ENCODE measurements at regions not wholly inside any gene's neighbourhood (a gene's known extent, or its start where the extent isn't known, plus 50 kb on each side); places are given as distances from the start of the nearest gene placed in this dataset.

DNA sequence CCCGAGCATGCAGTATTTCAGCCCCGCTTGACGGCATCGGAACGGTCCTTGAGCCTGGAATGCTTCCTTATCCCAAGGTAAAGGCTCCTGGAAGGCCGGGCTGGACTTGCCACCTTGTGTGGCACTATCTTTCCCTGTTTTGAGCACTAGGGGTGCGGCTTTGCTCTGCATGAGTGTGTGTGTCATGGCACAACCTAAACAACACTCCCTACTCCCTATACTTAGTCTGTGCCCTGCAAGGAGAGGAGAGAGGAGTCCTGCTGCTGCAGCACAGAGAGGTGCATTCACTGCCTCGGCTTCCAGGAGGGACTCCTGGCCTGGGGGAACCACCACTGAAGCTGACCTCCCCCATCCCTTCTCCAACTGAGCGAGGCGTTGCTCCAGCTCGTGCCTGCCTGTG, 60.4 kb upstream of the BACE2 start:
- no peak for TF ChIP-seq CTBP1 (IDR thresholded peaks at IDR 0.05; ENCODE audit: borderline replicate concordance)
- TF ChIP-seq L3MBTL2 (conservative IDR thresholded peaks at IDR 0.05), result no peak
- TF ChIP-seq FOXK2 (IDR thresholded peaks at IDR 0.05), result no peak
- DNase-seq (ENCODE audit: extremely low spot score), result no peak
- CTCF ChIA-PET, result no interaction called here
- POLR2A ChIA-PET, result no interaction called here

DNA sequence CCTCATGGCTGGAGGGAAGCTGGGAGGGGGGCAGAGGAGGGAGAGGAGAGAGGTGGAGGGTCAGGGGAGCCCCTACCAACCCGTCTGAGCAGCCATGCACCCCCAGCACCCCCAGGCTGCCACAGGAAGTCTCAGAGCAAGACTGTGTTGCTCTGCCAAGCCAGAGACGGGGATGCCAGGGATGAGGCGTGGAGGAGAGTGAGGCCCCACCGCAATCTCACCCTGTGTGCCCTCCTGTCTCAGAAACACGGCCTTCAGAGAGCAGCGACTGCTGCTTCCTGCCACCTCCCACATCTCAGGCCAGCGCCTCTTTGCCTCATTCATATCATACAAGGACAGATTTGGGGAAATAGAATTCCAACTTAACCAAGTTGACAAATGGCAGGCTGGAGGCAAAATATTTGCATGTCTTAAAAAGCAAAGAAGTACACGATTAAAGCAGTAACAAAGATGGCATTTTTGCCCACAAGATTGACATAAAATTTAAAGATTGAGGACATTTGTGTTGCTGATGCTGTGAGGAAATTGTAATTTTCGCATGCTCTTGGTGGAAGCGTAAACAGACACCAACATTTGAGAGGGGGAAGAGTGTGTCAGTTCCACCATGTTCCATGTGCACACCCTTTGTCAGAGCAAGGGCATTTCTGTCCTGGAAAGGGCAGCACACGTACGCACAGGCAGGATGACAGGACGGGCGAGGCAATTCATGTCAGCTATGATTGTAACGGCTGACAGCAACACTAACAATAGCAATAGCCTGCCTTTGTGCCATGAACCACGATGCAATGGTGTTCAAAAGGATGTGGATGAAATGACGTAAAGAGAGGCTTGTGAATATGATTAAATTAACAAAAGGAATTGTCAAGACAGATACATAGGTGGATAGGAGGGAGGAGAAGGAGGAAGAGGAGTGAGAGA, 59.0 kb upstream of the BACE2 start:
- POLR2A ChIA-PET, result no interaction called here
- CTCF ChIA-PET, result interaction anchor here (0.5 kb wide), 1 partner anchor 1370 kb away, joined by 3 read pairs; no protein-coding TSS in a partner anchor
- no peak for TF ChIP-seq ARNT (IDR thresholded peaks at IDR 0.05)
- no peak for TF ChIP-seq ELF4 (IDR thresholded peaks at IDR 0.05)
- no peak for TF ChIP-seq ZNF384 (IDR thresholded peaks at IDR 0.05)
- TF ChIP-seq HDGF (IDR thresholded peaks at IDR 0.05; ENCODE audit: borderline replicate concordance), result no peak
- TF ChIP-seq, protein P1, sequence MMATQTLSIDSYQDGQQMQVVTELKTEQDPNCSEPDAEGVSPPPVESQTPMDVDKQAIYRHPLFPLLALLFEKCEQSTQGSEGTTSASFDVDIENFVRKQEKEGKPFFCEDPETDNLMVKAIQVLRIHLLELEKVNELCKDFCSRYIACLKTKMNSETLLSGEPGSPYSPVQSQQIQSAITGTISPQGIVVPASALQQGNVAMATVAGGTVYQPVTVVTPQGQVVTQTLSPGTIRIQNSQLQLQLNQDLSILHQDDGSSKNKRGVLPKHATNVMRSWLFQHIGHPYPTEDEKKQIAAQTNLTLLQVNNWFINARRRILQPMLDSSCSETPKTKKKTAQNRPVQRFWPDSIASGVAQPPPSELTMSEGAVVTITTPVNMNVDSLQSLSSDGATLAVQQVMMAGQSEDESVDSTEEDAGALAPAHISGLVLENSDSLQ (IDR thresholded peaks at IDR 0.05), result no peak
- DNase-seq (ENCODE audit: extremely low spot score), result no peak

DNA sequence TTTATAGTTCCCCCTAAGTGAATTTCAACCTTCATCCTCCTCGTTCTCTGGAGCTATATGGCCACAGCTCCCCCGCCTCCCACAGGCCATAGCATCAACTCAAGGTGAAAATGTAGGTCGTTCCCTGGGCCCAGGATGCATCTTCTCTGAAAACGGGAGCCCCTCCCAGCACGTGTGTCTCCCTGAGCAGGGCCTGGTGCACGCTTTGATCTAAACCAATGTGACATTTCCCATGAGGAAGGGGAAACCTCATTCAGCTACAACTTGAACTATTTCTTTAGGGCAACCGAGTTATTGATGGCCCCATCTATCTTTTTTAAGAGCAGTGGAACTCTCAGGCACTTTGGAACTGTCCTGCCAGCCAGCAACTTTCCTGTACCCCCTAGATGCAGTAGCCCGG, 57.8 kb upstream of the BACE2 start:
- CTCF ChIA-PET, result no interaction called here
- POLR2A ChIA-PET, result no interaction called here
- TF ChIP-seq FOXK2 (IDR thresholded peaks at IDR 0.05) (no peak), TARDBP (IDR thresholded peaks at IDR 0.05) (no peak), ELF4 (IDR thresholded peaks at IDR 0.05) (no peak), ARNT (IDR thresholded peaks at IDR 0.05) (no peak), HDGF (IDR thresholded peaks at IDR 0.05; ENCODE audit: borderline replicate concordance) (no peak), NFRKB (IDR thresholded peaks at IDR 0.05) (no peak), FOXA1 (IDR thresholded peaks at IDR 0.05) (no peak), FOXM1 (IDR thresholded peaks at IDR 0.05; ENCODE audit: borderline replicate concordance) (no peak), CTBP1 (IDR thresholded peaks at IDR 0.05; ENCODE audit: borderline replicate concordance) (no peak), BHLHE40 (IDR thresholded peaks at IDR 0.05; ENCODE audit: borderline replicate concordance) (no peak)
- TF ChIP-seq, protein P1 (IDR thresholded peaks at IDR 0.05), result no peak
- no peak for DNase-seq (ENCODE audit: extremely low spot score)

DNA sequence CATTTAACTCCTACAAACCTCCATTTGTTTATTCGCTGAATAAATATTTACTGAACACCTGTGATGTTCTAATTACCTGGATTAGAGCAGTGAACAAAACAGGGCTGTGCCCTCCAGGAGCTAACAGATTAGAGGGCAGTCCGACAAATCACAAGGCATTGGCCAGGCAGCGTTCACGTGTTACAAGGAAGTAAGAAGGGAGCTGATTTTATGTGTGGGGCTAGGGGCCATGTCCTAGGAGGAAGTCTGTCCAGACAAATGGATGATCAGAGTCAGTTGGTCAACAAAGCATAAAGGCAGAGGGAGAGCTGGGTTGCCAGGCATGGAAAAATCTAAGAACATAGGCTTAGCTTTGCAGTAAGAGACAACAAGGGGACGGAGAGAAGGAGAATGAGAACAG, 57.3 kb upstream of the BACE2 start:
- no peak for TF ChIP-seq CTBP1 (IDR thresholded peaks at IDR 0.05; ENCODE audit: borderline replicate concordance)
- no peak for TF ChIP-seq TARDBP (IDR thresholded peaks at IDR 0.05)
- TF ChIP-seq LEF1 (IDR thresholded peaks at IDR 0.05; ENCODE audit: borderline replicate concordance), result no peak
- no peak for TF ChIP-seq FOXA1 (IDR thresholded peaks at IDR 0.05)
- TF ChIP-seq SUZ12 (IDR thresholded peaks at IDR 0.05), result no peak
- TF ChIP-seq ZNF384 (IDR thresholded peaks at IDR 0.05), result no peak
- ChIA-PET POLR2A (no interaction called here), CTCF (no interaction called here)
- DNase-seq (ENCODE audit: extremely low spot score), result no peak

DNA sequence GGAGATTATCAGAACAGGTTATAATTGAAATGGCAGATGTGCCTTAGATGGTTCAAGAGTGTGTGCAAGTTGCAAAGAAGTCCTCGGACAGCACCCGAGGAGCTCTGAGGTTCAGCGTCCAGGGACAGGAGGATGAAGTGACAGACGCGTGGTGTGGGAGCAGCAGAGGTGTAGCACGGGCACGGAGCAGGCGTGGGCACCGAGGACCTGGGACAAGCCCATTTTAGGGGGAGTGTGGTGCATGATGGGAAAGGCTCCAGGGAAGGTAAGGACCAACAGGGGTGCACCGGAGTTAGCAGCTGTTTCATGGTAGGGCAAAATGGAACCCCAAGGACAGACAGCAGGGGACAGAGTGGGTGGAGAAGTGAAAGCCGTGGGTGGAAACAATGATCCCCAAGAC, 56.3 kb upstream of the BACE2 start:
- POLR2A ChIA-PET, result no interaction called here
- DNase-seq (ENCODE audit: extremely low spot score), result no peak
- CTCF ChIA-PET, result no interaction called here
- no peak for TF ChIP-seq SP1 (IDR thresholded peaks at IDR 0.05)
- no peak for TF ChIP-seq CTBP1 (IDR thresholded peaks at IDR 0.05; ENCODE audit: borderline replicate concordance)
- TF ChIP-seq FOXA1 (IDR thresholded peaks at IDR 0.05), result no peak
- TF ChIP-seq TARDBP (IDR thresholded peaks at IDR 0.05), result no peak
- TF ChIP-seq LEF1 (IDR thresholded peaks at IDR 0.05; ENCODE audit: borderline replicate concordance), result no peak
- TF ChIP-seq ZNF384 (IDR thresholded peaks at IDR 0.05), result no peak
- TF ChIP-seq ARNT (IDR thresholded peaks at IDR 0.05), result no peak

DNA sequence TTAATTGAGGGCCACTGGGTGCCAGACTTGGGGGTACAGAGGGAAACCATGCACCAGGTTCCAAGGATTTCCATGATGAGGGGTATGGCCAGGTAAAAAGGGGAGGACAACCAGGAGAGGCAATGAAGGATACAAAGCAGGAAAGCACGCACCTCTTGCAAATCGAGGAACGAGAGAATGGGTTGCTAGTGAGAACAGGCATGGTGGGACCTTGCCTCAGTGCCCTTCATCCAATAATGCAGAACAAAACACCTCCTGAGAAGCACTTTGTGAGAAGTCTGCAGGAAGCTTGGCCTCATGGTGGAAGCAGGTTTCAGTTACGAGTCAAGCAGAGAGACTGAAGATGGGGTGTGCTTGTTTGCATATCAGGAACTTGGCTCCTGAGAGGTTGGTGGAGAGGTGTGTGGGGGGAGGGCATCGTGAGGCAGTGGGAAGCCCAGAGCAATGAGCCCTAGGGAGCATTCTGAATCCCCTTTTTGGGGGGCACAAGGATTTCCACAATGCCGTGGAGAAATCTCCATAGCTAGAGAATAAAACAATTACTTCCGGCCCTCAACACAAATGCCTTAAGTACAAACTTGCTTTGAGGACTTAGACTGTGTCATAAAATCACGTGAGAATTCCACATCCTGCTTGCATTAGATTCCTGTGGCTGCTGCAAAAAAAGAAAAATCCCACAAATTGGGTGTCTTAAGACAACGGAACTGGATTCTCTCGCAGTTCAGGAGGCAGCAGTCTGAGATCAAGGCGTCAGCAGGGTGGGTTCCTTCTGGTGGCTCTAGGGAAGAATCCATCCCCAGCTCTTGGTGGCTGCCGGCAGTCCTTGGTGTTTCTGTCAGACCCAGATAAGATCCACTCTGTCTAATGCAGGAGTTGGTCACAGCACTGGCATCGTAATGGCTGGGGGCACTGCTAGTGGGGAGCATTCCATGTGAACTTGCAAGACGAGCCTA, 54.9 kb upstream of the BACE2 start:
- DNase-seq (ENCODE audit: extremely low spot score), result no peak
- ChIA-PET CTCF (no interaction called here), POLR2A (no interaction called here)
- TF ChIP-seq HDGF (IDR thresholded peaks at IDR 0.05; ENCODE audit: borderline replicate concordance) (no peak), FOXK2 (IDR thresholded peaks at IDR 0.05) (no peak), LEF1 (IDR thresholded peaks at IDR 0.05; ENCODE audit: borderline replicate concordance) (no peak), SP1 (IDR thresholded peaks at IDR 0.05) (no peak), ELF4 (IDR thresholded peaks at IDR 0.05) (no peak), NFRKB (IDR thresholded peaks at IDR 0.05) (no peak), CTBP1 (IDR thresholded peaks at IDR 0.05; ENCODE audit: borderline replicate concordance) (no peak), BHLHE40 (IDR thresholded peaks at IDR 0.05; ENCODE audit: borderline replicate concordance) (no peak), ARNT (IDR thresholded peaks at IDR 0.05) (no peak), L3MBTL2 (conservative IDR thresholded peaks at IDR 0.05) (no peak), FOXA1 (IDR thresholded peaks at IDR 0.05) (no peak), ZNF384 (IDR thresholded peaks at IDR 0.05) (no peak)
- TF ChIP-seq, protein P1 (IDR thresholded peaks at IDR 0.05), result no peak

All from HEK293T (cell line).